CD1c-positive myeloid dendritic cell (primary cell): ENCODE measurements at regions not wholly inside any gene's neighbourhood (a gene's known extent, or its start where the extent isn't known, plus 50 kb on each side); places are given as distances from the start of the nearest gene placed in this dataset.
"Not testable (repeated sequence)": the region's sequence is repeated elsewhere in the genome, so short reads cannot be mapped to it uniquely, and the experiment has no call there.

Experiments
- DNase-seq: peaks from one replicate; pipeline ENCODE4 v3.0.0-alpha.2; 2016; ENCODE audit errors: extremely low spot score

GRCh38 chr16:55015181-55015913 is 84.7 kb downstream of the IRX5 start:
- DNase-seq, result no peak

GRCh38 chr16:55016515-55016914 is 85.8 kb downstream of the IRX5 start:
- DNase-seq, result no peak

DNA sequence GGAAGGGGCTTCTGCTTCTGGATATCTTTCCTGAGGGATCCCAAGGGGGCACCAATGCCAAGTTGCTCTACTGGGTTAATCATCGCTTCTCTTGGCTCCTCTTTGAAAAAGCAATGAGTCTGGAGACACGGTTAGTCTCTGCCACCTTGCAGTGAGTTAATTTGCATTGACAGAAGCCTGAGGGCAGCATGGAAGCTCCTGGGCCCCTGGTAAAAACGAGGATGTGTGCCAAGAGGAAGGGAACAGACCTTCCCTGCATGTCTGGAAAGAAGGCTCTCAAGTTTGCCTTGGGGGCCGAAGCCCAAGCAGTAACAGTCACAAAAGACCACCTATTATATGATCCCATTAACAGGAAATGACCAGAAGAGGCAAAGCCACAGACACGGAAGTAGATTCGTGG is 86.7 kb downstream of the IRX5 start:
- no peak for DNase-seq

DNA sequence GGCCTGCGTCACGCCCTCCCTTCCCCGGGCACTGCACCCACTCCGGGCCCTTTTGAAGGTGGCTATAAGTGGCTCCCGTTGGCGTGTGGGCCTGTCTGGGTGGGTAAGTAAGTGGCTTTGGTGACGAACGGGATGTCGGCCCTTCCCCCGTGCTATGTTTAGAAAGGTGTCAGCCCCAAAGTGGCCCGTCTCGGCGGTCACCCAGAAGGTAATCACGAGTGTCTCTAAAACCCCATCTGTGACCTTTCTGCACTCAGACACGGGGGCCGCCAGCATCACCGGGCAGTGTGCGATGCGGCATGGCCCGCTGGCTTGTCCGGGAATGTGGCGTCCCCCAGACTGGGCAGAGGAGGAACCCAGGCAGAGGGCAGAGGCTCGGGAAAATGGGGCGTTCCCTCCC is 88.2 kb downstream of the IRX5 start:
- DNase-seq, result no peak

DNA sequence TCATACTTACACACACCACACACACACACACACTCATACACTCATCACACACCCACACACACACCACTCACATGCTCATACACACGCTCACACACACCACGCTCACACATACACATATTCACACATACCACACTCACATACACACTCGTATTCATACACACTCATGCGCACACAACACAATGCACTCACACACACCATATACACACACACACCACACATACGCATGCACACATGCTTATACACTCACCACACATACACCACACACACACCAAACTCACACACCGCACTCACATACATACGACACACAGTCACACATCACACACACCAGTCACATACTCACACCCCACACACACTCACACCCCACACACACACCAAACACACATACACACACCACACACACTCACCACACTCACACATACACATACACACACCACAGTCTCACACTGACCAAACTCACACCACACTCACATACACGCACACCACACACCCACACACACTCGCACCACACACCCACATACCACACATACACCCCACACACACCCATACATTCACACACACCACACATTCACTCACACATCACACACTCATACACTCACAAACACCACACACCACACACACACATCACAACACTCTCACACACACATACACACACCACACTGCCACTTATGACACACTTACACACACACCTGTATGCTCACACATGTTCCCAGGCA is 88.9 kb downstream of the IRX5 start:
- no peak for DNase-seq

DNA sequence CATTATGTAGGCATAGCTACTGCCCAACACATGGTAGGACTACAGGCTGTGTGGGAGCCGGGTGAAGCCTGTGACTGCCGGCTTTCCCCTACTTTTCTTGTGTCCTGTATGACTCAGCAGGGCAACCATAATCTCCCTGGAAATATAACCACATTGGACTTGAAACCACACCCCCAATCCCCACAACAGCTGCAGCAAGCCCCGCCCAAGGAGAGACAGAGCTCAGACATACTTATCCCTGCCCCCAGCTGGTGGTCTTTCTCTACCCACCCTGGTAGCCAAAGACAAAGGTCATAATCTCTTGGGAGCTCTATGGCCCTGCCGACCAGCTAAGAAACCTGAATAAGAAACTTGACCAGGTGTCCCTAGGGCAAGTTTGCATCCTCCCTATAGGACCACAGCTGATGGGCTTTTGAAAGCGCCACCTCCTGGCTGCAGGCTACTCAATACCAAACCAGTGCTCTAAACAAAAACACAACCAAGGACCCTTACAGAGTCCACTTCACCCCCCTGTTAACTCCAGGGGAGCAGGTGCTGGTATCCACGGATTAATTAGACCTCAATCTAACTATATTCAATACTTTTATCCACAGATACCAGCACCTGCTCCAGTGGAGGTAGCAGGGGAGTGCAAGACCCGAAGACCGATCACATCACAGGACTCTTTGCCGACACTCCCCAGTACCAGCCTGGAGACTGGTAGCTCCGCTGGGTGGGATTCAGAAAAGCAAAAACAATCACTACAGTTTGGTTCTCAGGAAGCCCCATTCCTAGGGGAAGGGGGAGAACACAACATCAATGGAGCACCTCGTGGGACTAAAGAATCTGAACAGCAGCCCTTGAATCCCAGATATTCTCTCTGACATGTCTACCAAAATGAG is 91.2 kb downstream of the IRX5 start:
- DNase-seq, result no peak

- DNase-seq, result not testable (repeated sequence)
These were observed 96.6 kb downstream of the IRX5 start for GRCh38 chr16:55027260-55027659.

DNA sequence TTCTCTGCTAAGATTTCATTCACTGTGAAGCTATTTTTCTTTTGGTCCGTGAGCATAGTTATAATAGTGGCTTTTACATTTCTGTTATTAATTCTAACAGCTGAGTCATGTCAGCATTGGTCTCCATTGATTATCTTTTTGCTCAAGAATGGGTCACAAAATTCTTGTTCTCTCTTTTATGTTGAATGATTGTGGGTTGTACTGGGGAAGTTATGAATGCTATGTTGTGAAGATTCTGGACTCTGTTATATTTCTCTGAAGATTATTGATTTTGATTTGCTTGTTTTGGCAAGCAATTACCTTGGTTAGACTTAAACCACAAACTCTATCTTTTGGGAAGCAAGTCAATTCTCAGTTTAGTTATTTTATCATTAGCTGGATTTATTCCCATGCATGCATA is 98.8 kb downstream of the IRX5 start:
- DNase-seq, result no peak

DNA sequence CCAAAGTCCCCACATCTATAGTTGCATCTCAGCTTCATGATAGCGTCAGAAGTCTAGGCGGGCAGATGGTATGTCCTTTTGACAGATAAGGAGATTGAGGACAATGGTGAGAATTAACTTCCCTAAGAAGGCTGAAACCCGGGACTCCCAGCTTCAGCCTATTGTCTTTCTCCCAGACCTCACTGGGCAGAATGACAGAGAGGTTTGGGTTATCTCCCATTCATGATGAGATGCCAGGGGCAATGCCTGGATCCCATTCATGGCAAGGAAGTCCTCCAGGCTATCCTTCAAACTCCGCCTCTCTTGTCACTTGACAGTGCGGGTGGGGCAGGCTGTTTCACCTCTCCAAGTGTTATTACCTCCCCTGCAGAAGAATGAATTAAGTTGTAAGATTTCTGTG is 100.3 kb downstream of the IRX5 start:
- DNase-seq, result no peak

DNA sequence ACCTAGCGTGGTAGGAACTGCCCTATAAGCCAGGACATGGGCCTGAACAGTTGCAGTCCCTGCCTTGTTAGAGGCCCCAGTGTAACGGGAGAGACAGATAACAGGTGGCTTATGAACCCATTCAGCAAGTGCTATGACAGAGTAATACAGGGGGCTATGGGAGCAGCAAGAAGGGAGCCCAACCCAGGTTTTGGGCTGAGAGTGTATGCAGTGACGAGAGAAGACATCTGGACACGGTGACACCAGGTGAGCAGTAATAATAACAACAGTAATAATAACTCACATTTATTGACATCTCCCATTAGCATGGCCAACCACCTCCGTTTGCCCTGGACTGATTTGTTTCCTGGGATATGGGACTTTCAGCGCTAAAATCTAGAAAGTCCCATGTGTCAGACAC is 100.8 kb downstream of the IRX5 start:
- DNase-seq, result no peak

DNA sequence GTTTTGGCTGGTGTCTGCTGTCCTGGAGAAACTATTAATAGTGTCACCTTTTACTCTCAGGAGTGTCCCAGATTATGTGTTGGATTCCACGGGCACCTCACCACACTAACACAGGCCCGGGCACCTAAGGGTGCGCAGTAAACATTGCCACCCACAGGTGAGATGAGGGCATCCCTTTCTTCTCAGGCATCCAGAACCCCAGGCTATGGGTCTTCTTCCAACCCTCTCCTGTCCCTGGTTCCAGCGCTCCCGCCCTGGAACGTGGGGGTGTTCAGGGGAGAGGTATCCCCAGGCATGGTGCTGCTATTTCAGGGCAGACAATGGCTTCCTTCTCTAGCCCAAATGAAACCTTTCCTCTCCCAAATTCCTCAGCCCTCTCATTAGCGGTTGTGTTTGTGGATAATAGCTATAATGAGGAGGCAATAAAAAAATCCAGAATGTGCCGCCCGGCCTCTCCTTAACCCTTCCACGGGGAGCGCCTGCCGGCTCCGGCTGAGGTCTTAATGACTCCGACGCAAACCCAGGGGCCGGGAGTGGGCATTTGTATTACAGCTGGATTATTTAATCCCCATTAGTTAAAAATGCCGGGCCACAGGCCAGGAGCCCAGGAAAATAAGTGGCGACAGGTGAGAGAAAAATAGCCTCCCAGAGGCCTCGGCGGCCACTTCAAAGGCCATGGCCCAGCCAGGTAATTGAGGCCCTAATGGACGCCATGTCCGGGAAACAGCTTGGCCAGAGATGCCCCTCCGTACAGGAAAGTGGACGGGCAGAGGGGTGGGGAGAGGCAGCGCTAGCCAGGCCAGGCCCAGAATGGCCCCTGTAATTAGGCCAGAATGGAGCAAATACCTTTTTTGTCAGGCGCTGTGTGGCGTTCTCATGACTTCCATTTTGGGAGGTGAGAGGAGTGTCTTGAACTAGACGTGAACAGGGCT is 102.8 kb downstream of the IRX5 start:
- no peak for DNase-seq

GRCh38 chr16:55035029-55035428 is 104.4 kb downstream of the IRX5 start:
- DNase-seq, result no peak

DNA sequence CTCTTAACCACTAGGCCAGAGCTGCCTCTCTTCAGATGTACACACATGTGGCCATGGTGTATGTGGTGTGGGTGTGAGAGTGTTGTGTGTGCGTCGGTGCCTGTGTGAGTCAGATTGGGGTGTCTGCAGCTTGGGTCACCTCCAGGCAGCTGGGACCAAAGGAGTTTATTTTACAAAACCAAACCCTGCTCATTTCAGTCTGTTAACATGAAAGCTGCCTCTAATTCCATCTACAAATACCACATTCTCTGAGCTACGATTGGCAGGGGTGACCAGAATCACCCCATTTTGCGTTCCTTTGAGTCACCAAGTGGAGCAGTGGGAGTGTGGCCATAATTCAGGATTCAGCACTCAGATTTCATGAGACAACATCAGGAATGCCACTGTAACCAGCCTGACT is 105.3 kb downstream of the IRX5 start:
- no peak for DNase-seq

DNA sequence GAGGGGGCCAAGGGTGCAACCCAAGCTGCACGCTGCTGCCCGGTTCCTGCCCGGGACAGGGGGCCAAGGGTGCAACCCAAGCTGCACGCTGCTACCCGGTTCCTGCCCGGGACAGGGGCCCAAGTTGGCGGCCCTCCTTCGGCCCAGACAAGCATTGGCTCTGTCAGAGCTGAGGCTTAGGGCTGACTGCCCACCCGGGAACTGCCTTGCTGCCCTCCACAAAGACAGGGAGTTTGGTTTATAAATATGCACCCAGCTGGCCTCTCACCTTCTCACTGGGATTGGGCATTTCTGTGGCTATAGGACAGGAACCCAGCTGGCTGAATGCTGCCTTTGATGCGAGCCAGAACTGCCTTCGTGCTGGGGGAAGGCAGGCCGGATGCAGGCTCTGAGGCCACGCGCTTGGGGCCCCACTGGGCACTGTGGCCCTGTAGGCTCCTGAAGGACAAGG is 105.7 kb downstream of the IRX5 start:
- DNase-seq, result no peak

- DNase-seq, result no peak
These were observed 106.4 kb downstream of the IRX5 start for GRCh38 chr16:55037046-55037445.

- DNase-seq, result no peak
These were observed 107.3 kb downstream of the IRX5 start for GRCh38 chr16:55037966-55038365.

DNA sequence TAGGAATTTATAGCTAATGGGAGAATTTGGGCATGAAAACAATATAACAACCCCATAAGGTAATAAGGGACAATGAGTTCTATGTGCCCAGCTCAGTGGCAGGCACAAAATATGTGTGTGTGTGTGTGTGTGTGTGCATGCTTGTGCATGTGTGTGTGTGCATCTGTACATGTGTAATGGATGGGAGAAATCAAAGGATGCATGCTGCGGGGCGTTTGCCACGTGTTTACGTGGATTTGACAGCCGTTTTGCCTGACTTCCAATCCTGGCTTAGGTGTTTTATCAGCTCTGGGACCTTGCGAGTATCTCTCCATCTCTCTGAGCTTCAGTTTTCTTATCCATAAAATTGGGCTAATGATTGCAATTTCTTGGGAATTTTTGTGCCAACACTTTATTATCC is 108.4 kb downstream of the IRX5 start:
- no peak for DNase-seq

DNA sequence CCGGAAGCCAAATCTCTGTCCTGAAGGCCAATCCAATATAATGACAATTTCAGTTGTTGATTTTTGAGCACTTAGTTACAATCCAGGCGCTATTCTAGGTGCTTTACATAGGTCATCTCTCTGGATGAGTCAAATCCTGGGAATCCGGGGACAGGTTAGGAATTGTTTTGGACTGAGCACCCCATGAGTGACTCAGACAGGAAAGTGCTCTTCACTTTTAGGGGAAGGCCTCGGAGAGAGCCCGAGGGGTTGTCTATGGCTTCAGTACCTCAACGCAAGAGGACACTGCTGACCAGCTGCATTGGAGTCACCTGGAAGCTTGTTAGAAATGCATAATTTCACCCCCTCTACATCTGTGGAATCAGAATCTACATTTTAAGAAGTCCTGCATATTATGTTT is 108.8 kb downstream of the IRX5 start:
- no peak for DNase-seq

DNA sequence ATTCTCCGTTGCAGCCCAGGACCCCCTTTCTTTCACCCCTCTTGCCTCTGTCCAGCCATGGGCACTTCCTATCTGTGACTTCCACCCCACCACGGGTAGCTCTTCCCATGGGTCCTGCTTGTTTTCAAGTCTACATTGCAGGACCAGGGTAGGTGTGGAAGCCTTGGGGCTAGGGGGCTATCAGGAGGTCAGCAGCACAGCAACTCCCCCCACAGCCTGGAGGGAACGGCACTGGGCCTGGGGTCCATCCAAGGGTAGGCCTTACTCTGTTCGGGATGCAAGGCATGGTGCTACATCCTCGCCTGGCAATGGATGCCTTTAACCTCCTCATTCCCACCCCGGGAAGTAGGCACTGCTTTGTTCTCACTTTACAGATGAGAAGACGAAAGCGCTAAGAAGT is 109.3 kb downstream of the IRX5 start:
- DNase-seq, result no peak

GRCh38 chr16:55040366-55041086 is 109.9 kb downstream of the IRX5 start:
- no peak for DNase-seq
